ENCODE measurements at regions not wholly inside any gene's neighbourhood (a gene's known extent, or its start where the extent isn't known, plus 50 kb on each side); places are given as distances from the start of the nearest gene placed in this dataset.
A peak's percentile ranks its signal among the peaks of the same experiment; 100 is the strongest.

DNA sequence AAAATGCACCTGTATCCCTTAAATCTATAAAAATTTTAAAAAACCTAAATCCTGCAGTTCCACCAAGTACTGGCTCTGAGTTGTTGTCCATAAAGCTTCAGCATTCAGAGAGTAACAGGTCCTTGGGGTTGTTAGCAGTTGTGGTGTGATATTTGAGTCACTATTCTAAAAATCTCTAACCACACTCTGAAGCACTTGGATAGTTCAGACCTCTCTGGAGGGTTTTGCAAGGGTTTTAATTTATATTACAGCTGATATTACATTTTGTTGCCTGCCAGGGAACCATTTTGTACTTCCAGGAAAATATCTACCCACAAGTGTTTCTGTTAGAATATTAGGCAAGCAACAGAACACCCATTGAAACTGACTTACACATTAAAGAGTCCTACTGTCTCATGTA is 255.6 kb downstream of the TBL1XR1 start:
- no peak for TF ChIP-seq EZH2 (IDR thresholded peaks at IDR 0.05; ENCODE audit: borderline replicate concordance, low read depth, low read length, poor library complexity, severe bottlenecking)
- TF ChIP-seq, protein P1, sequence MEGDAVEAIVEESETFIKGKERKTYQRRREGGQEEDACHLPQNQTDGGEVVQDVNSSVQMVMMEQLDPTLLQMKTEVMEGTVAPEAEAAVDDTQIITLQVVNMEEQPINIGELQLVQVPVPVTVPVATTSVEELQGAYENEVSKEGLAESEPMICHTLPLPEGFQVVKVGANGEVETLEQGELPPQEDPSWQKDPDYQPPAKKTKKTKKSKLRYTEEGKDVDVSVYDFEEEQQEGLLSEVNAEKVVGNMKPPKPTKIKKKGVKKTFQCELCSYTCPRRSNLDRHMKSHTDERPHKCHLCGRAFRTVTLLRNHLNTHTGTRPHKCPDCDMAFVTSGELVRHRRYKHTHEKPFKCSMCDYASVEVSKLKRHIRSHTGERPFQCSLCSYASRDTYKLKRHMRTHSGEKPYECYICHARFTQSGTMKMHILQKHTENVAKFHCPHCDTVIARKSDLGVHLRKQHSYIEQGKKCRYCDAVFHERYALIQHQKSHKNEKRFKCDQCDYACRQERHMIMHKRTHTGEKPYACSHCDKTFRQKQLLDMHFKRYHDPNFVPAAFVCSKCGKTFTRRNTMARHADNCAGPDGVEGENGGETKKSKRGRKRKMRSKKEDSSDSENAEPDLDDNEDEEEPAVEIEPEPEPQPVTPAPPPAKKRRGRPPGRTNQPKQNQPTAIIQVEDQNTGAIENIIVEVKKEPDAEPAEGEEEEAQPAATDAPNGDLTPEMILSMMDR (conservative IDR thresholded peaks at IDR 0.05; ENCODE audit: low read depth, low read length): no peak
- intact Hi-C loops (cut with micrococcal nuclease; ENCODE audit: unreplicated experiment): no loop called here
- H3K9me3 ChIP-seq (ENCODE audit: low read depth, low read length, poor library complexity, severe bottlenecking): no peaks in the 10 kb centered on the region

DNA sequence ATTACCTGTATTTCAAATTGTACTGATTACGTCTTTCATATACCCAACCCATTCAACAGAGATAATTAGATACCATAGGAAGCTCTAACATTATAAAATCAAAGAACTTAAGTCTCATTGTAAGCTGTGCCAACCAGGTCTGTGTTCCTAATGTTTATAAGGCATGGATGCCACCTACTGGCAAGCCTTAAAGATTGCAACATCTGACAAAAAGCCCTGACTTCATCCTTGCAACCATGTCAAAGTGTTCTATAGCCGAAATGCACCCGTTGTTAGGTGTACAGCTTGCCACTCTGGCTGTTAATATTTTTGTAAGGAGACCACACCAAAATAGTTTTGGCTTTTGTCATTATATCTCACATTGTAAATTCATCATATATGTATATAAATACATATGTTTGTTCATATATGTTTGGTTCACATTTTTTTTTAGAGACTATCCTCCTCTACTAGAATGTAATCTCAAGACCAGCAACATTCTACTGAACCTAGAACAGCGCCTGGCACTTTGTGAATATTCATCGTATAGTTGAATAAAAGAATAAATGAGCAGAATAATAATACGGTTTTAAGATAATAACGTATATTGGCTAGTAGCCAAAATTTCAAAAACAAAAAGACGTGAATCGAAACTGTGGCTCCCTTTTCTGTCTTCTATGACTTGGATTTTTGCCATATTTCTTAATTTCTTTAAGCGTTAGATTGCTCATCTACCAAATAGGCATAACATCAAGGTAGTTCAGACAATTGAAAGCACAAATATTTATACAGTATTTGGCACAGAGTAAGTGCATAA is 258.1 kb downstream of the TBL1XR1 start:
- H3K9me3 ChIP-seq (ENCODE audit: low read depth, low read length, poor library complexity, severe bottlenecking): no peaks in the 10 kb centered on the region
- H3K27me3 ChIP-seq (replicated peaks; ENCODE audit: insufficient read depth, low read depth, low read length, poor library complexity): no peaks in the 10 kb centered on the region
- BruUV-seq (replicated peaks): TSS peak; percentile 64
- ChIA-PET POLR2A (ENCODE audit: low non-redundant PET) (no interaction called here), CTCF (interaction anchor here (0.6 to 1.6 kb wide), 5 partner anchors 11 to 982 kb away, joined by 3 to 8 read pairs (median 4); no protein-coding TSS in a partner anchor)
- peaks cover 26% of the 10 kb centered on the region for H3K4me1 ChIP-seq (ENCODE audit: insufficient read depth, low read length, poor library complexity, severe bottlenecking)
- TF ChIP-seq, protein P1 (conservative IDR thresholded peaks at IDR 0.05; ENCODE audit: low read depth, low read length): peak; percentile 89
- TF ChIP-seq EZH2 (IDR thresholded peaks at IDR 0.05; ENCODE audit: borderline replicate concordance, low read depth, low read length, poor library complexity, severe bottlenecking): no peak
- no peaks in the 10 kb centered on the region for H3K36me3 ChIP-seq (ENCODE audit: insufficient read depth, low read length, poor library complexity, severe bottlenecking)
- DNase-seq (ENCODE audit: low spot score): peak; percentile 92
- H3K4me3 ChIP-seq (ENCODE audit: low read depth, low read length, poor library complexity, severe bottlenecking): peak overlapping the region; percentile 17
- intact Hi-C loops (cut with micrococcal nuclease; ENCODE audit: unreplicated experiment): loop anchor here (1.0 to 10.0 kb wide), 6 partner anchors 67 to 1446 kb away; no protein-coding TSS in a partner anchor
- H3K27ac ChIP-seq (ENCODE audit: low read depth, low read length, poor library complexity, severe bottlenecking): no peak overlapping the region

More for the DNA sequence above, 255.6 kb downstream of the TBL1XR1 start:
- BruUV-seq (replicated peaks): TSS peak; percentile 55
- H3K36me3 ChIP-seq (ENCODE audit: insufficient read depth, low read length, poor library complexity, severe bottlenecking): no peaks in the 10 kb centered on the region
- H3K27me3 ChIP-seq (replicated peaks; ENCODE audit: insufficient read depth, low read depth, low read length, poor library complexity): no peaks in the 10 kb centered on the region
- CTCF ChIA-PET: no interaction called here
- no peak overlapping the region for H3K27ac ChIP-seq (ENCODE audit: low read depth, low read length, poor library complexity, severe bottlenecking)
- peaks cover 26% of the 10 kb centered on the region for H3K4me1 ChIP-seq (ENCODE audit: insufficient read depth, low read length, poor library complexity, severe bottlenecking)
- no peak overlapping the region for H3K4me3 ChIP-seq (ENCODE audit: low read depth, low read length, poor library complexity, severe bottlenecking)
- POLR2A ChIA-PET (ENCODE audit: low non-redundant PET): no interaction called here
- DNase-seq (ENCODE audit: low spot score): no peak

DNA sequence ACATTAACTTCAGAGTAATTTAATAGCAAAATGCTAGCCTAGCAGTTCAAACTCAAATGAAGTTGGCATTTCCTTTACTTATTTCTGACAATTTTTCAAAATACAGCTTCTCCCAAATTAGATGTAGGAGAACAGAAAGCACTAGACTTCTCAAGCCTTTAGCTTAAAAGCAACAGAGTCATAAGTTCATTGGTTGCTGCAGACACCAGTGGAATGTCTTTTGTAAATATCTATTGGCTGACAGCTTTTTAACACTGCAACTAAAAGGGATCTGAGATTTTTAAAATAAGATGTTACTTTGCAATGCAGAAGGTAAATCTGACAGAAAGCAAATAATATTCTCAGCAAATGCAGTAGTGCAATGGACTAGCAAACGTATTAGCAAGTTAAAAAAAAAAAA is 259.3 kb downstream of the TBL1XR1 start:
- intact Hi-C loops (cut with micrococcal nuclease; ENCODE audit: unreplicated experiment): loop anchor here (2.0 to 10.0 kb wide), 4 partner anchors 273 to 1447 kb away; no protein-coding TSS in a partner anchor
- TF ChIP-seq, protein P1 (conservative IDR thresholded peaks at IDR 0.05; ENCODE audit: low read depth, low read length): no peak
- TF ChIP-seq EZH2 (IDR thresholded peaks at IDR 0.05; ENCODE audit: borderline replicate concordance, low read depth, low read length, poor library complexity, severe bottlenecking): no peak
- no peak for DNase-seq (ENCODE audit: low spot score)
- ChIA-PET CTCF (interaction anchor here (0.7 to 1.6 kb wide), 3 partner anchors 9 to 273 kb away, joined by 3 to 8 read pairs (median 4); no protein-coding TSS in a partner anchor), POLR2A (ENCODE audit: low non-redundant PET) (no interaction called here)
- BruUV-seq (replicated peaks): no TSS peak
- no peaks in the 10 kb centered on the region for H3K36me3 ChIP-seq (ENCODE audit: insufficient read depth, low read length, poor library complexity, severe bottlenecking)
- H3K9me3 ChIP-seq (ENCODE audit: low read depth, low read length, poor library complexity, severe bottlenecking): no peaks in the 10 kb centered on the region
- H3K4me3 ChIP-seq (ENCODE audit: low read depth, low read length, poor library complexity, severe bottlenecking): no peak overlapping the region
- H3K27ac ChIP-seq (ENCODE audit: low read depth, low read length, poor library complexity, severe bottlenecking): no peak overlapping the region
- H3K4me1 ChIP-seq (ENCODE audit: insufficient read depth, low read length, poor library complexity, severe bottlenecking): peaks cover 26% of the 10 kb centered on the region
- H3K27me3 ChIP-seq (replicated peaks; ENCODE audit: insufficient read depth, low read depth, low read length, poor library complexity): no peaks in the 10 kb centered on the region
